ENCODE measurements at regions not wholly inside any gene's neighbourhood (a gene's known extent, or its start where the extent isn't known, plus 50 kb on each side); places are given as distances from the start of the nearest gene placed in this dataset.

DNA sequence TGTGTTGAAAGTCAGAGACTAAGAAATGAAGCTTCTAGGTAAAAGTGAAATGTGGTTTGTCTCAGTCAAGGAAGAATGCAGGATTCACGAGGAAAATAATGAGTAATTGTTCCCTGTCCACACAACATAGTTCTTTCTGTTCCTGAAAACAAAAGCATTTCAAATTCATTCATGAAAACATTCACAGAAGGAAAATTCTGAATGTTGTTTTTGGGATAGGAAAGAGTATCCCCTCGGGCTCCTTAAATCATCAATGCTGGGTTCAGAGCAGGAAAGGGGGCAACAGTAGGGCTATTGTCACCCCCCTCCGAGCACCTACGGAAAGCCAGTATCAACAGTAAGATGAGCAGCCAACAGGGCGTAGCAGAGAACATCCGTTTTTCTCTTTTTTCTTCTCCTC, 769.9 kb upstream of the ADAMTS16 start:
- no peak for TF ChIP-seq POLR2AphosphoS5 (IDR thresholded peaks at IDR 0.05)
- TF ChIP-seq, protein P1, sequence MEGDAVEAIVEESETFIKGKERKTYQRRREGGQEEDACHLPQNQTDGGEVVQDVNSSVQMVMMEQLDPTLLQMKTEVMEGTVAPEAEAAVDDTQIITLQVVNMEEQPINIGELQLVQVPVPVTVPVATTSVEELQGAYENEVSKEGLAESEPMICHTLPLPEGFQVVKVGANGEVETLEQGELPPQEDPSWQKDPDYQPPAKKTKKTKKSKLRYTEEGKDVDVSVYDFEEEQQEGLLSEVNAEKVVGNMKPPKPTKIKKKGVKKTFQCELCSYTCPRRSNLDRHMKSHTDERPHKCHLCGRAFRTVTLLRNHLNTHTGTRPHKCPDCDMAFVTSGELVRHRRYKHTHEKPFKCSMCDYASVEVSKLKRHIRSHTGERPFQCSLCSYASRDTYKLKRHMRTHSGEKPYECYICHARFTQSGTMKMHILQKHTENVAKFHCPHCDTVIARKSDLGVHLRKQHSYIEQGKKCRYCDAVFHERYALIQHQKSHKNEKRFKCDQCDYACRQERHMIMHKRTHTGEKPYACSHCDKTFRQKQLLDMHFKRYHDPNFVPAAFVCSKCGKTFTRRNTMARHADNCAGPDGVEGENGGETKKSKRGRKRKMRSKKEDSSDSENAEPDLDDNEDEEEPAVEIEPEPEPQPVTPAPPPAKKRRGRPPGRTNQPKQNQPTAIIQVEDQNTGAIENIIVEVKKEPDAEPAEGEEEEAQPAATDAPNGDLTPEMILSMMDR (IDR thresholded peaks at IDR 0.05): no peak

Data from prostate gland (tissue), 2 donors.